ENCODE measurements at regions not wholly inside any gene's neighbourhood (a gene's known extent, or its start where the extent isn't known, plus 50 kb on each side); places are given as distances from the start of the nearest gene placed in this dataset.
"Not testable (repeated sequence)": the region's sequence is repeated elsewhere in the genome, so short reads cannot be mapped to it uniquely, and the experiment has no call there.

- DNase-seq (ENCODE audit: low read depth), result no peak
These were observed 51.4 kb upstream of the S1PR1 start for GRCh38 chr1:101185421-101185820.

- DNase-seq (ENCODE audit: low read depth), result no peak
These were observed 53.5 kb upstream of the S1PR1 start for GRCh38 chr1:101183388-101183699.

DNA sequence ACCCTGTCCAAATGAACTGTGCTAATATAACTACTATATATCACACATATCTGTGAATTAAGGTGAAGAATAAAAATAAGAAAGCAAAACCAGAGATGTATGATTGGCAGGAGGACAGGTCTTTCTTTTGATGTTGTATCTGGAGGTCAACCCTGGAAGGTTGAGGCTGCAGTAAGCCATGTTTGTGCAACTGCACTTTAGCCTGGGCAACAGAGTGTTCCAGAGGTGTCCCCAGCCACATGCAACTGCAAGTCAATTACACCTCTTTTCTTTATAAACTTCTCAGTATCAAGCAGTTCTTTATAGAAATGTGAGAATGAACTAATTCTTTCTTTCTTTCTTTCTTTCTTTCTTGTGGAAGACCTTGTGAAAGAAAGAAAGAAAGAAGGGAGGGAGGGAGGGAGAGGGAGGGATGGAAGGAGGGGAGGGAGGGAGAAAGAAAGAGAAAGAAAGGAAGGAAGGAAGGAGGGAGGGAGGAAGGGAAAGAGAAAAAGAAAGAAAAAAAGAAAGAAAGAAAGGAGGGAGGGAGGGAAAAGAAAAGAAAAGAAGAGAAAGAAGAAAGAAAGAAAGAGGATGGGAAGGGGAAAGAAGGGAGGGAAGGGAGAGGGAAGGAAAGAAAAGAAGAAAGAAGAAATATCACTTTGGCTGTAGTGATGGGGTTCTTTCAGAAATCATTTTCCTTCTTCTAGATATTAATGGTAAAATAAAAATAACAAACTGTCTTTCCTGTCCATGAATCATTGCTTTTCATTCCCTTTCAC lies 54.0 kb upstream of the S1PR1 start:
- no peak for DNase-seq (ENCODE audit: low read depth)

GRCh38 chr1:101181930-101182329 lies 54.9 kb upstream of the S1PR1 start:
- no peak for DNase-seq (ENCODE audit: low read depth)

GRCh38 chr1:101178688-101179491 lies 57.9 kb upstream of the S1PR1 start:
- DNase-seq (ENCODE audit: low read depth), result no peak

DNA sequence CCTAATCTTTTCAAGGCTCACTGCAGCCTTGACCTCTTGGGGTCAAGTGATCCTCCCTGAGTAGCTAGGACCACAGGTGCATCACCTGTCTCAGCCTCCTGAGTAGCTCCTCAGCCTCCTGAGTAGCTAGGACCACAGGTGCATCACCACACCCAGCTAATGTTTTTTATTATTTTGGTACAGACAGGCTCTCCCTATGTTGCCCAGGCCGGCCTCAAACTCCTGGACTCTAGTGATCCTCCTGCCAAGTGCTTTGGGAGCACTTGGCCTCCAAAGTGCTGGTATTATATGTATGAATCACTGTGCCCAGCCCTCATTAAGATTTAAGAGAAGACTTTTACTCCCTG lies 58.5 kb upstream of the S1PR1 start:
- DNase-seq (ENCODE audit: low read depth), result no peak

GRCh38 chr1:101175886-101176285 lies 60.9 kb upstream of the S1PR1 start:
- DNase-seq (ENCODE audit: low read depth), result no peak

DNA sequence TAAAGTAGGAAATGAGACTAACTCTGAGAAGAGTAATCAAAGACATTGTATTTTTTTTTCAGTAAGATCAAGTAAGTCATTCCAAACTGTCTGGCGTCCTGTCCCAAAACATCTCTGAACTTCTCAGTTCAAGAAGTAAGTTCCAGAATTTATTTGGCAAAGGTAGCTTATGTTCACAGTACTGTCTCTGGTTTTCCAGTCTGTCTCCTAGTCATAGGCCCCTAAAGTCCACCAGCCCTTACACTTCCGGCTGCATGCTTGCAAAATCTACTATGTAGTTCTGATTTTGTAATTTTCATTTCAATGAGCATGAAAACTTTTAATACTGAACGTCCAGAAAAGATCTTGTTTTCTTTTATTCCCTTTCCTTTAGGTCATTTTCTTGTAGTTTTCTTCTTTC lies 61.4 kb upstream of the S1PR1 start:
- DNase-seq (ENCODE audit: low read depth), result no peak

GRCh38 chr1:101174722-101175121 lies 62.1 kb upstream of the S1PR1 start:
- no peak for DNase-seq (ENCODE audit: low read depth)

DNA sequence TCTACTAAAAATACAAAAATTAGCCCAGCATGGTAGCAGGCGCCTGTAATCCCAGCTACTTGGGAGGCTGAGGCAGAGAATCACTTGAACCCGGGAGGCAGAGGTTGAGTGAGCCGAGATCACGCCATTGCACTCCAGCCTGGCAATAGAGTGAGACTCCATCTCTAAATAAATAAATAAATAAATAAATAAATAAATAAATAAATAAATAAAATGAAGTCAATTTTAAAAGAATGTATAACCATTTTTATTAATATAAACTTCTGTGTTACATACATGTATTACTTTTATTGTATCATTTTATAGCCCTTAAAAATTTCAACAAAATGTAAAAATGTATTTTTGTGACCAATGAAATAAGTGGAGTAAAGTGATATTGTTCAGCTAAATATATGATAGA lies 62.5 kb upstream of the S1PR1 start:
- DNase-seq (ENCODE audit: low read depth), result not testable (repeated sequence)

GRCh38 chr1:101170506-101171050 lies 66.2 kb upstream of the S1PR1 start:
- no peak for DNase-seq (ENCODE audit: low read depth)

DNA sequence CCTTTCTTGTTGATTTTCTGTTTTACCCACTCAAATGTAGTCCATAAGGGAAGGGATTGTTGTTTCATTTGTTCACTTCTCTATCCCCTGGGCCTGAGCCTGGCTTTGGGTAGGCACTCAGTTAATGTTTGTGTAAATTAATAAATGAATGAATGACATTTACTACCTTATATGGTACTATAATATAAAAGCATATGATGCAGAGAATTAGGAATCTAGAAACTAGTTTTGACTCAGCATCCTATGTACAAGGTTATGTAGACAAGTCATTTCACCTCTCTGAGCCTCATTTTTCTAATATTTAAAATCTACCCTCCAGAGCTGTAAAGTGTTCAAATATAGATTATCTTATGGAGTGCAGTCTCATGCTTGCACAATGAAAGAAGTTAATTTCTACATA lies 68.9 kb upstream of the S1PR1 start:
- DNase-seq (ENCODE audit: low read depth), result no peak

GRCh38 chr1:101166583-101167120 lies 70.2 kb upstream of the S1PR1 start:
- DNase-seq (ENCODE audit: low read depth), result no peak

DNA sequence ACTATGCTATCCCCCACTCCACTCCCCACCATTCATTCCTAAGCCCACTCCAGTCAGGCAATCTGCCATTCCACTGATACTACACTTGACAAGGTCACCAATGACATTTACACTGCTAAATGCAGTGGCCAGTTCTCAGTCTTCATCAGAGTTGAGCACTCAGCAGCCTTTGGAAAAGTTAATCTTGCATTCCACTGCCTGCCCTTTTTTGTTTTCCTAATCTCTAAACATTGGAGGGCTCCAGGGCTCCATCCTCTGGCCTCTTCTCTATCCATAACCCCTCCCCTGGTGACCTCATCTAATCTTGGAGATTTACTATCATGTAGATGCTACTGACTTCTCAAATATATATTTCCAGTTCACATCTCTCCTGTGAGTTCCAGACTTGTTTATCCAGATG lies 70.9 kb upstream of the S1PR1 start:
- no peak for DNase-seq (ENCODE audit: low read depth)

DNA sequence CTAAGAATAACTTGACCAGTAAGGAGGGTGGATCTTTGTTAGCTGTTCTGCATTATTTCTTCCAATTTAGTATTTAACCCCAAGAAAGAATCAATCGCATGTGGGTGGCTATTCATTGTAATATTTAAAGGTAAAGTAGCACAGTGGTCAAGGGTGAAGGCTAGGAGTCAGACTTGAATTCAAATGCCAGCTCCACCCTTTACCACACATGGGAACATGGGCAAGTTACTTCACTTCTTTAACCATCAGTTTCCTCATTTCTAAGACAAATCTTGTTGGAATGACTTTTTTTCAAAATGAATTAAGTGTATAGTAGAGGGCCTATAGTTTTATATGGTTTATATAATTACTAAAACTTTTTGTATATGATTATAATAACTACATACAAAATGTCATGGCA lies 71.3 kb upstream of the S1PR1 start:
- DNase-seq (ENCODE audit: low read depth), result no peak

DNA sequence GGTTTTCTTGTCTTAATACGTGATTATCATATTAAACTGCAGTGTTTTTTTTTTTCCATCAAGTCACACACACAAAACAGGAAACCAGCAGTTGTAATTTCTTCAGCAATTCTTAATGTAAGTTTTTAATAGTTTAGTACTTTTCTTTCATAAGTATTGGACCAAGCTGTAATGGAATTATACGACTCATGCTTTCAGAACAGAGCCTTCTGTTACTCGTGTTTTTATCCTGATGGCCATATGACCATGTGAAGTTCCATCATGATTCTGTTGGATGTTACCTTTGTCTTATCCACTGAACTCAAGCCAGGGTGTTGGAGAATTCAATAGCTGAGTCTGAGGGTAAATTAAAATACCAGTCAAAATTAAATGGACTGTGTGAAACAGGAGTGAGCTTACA lies 72.0 kb upstream of the S1PR1 start:
- DNase-seq (ENCODE audit: low read depth), result no peak

- no peak for DNase-seq (ENCODE audit: low read depth)
These were observed 73.8 kb upstream of the S1PR1 start for GRCh38 chr1:101162736-101163735.

GRCh38 chr1:101162300-101162699 lies 74.5 kb upstream of the S1PR1 start:
- no peak for DNase-seq (ENCODE audit: low read depth)

- DNase-seq (ENCODE audit: low read depth), result no peak
These were observed 75.2 kb upstream of the S1PR1 start for GRCh38 chr1:101161619-101162018.

- DNase-seq (ENCODE audit: low read depth), result no peak
These were observed 78.4 kb upstream of the S1PR1 start for GRCh38 chr1:101158424-101158823.

DNA sequence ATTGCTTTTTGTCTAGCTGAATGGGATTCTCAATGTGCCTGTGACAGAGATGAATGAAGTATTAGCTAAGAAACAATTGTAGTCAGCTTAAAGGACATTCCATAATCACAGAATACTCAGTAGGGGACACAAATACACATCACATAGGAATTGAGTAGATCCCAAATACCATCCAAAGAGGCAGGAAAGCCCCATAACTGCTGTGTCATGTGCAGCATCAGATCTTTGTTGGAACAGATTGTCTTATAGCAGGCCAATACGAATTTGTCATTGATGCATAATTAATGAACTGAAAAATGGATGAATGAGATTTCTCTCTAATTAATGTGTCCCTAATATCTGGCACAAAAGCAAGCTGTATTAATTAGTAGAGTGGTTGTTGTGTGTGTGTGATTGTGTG lies 82.3 kb upstream of the S1PR1 start:
- DNase-seq (ENCODE audit: low read depth), result no peak

- DNase-seq (ENCODE audit: low read depth), result no peak
These were observed 83.1 kb upstream of the S1PR1 start for GRCh38 chr1:101153692-101154091.
